ENCODE measurements at regions not wholly inside any gene's neighbourhood (a gene's known extent, or its start where the extent isn't known, plus 50 kb on each side); places are given as distances from the start of the nearest gene placed in this dataset.
A peak's percentile ranks its signal among the peaks of the same experiment; 100 is the strongest.

DNA sequence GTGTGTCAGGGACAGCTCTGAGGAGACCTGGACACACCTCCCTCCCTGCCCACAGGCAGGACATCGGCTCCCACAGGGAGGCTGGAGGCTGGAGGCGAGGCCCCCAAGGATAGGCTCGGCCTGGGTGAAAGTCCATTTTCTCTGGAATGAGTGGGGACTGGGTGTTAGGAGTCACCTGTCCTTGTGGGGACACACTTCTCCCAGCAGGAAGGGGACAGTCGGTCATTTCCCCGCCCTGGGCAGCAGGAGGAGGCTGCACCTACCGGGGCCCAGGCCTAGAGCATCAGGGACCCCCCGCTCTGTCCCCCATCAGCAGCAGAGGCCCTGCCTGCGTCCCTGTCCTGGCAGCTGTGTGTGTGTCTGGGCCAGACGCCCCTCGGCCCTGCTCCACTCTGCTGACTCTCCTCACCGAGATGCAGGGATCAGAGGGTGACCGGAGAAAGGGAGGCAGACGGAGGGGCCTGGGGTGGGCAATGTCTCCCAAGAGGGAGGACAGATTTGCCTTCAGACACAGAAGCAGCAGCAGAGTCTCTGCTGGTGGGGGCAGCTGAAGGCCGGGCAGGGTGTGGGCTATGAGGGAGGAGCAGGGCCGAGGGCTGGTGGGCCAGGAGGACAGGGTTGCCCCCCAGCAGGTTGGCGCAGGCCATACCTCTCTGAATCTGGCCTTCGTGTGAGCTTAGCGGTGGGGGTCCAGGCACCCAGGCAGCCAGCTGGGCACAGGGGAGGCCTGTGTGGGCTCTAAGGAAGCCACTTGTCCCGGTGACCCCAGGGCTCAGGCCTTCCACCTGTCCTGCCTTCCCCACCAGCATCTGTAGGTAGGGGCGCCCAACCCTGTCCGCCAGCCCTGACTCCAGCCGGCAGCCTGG lies 125.7 kb upstream of the NKX1-1 start:
- no peak for DNase-seq (ENCODE audit: extremely low read depth, low read depth)

DNA sequence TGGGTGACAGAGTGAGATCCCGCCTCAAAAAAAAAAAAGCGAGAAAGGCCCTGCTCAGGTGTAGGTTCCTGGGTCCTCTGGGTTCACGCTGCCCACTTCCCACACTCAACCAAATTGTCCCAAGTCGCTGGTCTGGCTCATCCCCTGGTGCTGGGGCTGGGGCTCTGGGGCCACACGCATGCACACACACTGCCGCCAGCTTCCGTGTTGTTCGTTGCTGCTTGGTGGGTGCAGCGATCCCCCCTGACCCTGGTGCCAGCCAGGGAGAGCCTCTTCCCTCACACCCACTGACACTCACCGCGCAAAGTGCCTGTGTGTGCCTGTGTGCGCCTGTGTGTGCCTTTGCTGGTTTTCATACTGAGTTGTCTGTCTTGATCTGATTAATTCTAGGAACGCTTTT lies 124.1 kb upstream of the NKX1-1 start:
- no peak for DNase-seq (ENCODE audit: extremely low read depth, low read depth)

DNA sequence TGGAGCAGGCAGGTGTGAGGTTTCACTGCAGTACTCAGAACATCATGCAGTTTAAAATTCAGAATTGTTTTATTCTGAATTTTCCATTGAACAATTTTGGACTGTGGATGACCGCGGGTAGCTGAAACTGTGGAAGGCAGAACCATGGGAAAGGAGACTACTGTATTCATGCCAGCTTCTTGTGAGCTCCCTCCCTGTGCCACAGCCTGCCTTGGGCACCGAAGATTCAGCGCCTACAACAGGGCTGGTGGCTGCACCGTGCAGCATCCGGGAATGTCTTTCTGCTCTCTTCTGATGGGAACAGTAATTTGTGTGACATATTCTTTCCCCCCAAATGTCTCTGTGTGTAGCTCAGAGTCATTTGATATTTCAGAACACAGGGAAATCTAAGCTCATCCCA lies 118.5 kb upstream of the NKX1-1 start:
- no peak for DNase-seq (ENCODE audit: extremely low read depth, low read depth)

DNA sequence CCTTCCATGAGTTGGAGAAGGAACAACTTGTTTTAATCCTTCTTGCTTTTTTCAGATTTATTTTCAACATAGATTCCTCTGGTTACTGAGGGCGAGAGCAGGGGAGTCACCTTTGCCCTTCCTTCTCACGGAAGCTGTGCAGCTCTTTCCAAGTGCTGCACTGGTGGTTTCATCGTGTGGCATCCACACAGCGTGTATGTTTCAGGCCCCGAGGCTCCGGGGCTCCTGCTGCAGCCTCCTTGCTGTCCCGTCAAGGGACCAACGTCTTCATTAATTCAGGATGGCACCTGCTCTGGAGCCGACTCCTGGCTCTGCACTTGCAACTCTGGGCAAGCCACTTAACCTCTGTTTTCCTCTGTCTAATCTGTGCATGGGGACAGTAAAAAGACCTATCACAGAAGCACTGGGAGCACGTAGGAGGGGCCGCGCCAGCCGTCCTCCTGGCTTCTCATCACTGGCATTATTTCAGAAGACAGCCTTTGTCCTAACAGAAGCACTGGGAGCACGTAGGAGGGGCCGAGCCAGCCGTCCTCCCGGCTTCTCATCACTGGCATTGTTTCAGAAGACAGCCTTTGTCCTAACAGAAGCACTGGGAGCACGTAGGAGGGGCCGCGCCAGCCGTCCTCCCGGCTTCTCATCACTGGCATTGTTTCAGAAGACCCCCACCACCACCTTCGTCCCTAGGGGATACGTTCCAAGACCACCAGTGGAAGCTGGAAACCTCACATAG lies 117.8 kb upstream of the NKX1-1 start:
- no peak for DNase-seq (ENCODE audit: extremely low read depth, low read depth)

DNA sequence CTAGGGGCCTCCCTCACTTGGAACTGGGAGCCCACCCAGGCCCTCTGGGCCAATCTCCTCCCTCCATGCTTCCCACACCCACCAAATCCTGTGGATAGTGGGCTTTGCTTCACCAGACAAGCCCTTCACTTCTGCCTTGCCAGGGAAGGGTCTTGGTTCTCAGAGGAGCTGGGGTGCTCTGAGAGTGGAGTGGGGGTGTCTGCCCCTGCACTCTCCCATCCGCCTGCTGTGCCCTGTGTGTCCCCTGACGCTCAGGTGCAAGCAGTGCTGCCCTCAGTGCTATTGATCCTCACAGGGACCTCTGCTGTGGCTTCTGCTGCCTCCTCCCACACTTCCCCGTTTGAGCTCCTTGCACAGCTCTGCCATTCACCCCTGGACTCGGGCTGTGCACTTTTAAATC lies 117.3 kb upstream of the NKX1-1 start:
- no peak for DNase-seq (ENCODE audit: extremely low read depth, low read depth)

DNA sequence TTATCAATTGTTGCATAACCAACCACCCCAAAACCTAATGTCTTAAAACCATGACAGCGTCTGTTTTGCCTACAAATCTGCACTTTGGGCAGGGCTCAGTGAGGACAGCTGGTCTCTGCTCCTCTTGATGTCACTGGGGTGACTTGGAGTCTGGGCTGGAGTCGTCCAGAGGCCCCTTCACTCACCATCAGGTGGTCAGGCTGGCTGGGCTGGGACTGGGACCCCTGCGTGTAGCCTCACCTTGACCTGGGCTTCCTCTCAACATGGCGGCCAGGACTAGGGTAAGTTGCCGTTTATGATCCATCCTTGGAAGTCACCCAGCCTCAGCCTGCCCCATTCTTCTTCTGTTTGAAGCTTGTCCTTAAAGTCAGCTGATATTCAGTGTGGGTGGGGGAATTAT lies 116.8 kb upstream of the NKX1-1 start:
- DNase-seq (ENCODE audit: extremely low read depth, low read depth), result no peak

DNA sequence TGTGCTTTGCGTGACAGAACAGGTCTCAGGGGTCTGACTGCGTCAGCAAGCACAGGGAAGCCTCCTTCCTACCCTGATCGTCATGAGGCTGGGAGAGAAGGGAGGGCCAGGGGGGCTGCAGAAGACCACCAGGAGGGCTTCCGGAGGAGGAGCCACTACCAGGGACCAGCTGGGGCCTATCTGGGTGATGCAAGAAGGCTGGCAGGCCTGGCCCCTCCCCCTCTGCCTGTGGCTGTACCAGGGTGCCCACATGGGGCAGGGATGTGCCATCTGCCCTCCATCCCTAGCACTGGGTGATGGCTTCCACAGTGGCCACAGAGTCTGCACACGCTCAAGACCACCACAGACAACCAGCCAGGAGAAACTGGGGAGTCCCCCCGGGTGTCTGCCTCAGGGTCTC lies 116.4 kb upstream of the NKX1-1 start:
- no peak for DNase-seq (ENCODE audit: extremely low read depth, low read depth)

DNA sequence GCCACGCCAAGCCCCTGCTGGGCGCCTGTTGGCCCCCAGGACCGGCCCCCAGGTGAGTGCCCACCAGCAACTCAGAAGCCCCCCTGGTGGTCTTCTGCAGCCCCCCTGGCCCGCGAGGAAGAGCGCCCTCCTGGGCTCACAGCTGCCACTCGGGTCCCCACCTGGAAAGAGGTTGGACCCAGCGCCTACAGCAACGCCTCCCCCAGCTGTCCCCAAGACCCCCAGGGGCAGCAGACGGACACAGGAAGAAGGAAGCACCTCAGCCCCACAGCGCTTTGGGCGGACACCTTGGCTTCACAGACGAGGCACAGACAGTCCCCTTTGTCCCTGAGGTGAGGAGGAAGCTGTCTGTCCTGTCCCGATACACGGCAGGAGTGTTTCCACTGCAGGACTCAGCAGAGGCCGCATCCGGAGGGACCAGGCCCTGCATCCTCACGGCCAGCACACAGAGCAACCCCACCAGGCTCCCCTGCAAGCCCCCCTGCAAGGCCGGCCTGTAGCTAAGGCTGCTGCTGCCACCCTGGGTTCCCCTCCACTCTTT lies 115.6 kb upstream of the NKX1-1 start:
- no peak for DNase-seq (ENCODE audit: extremely low read depth, low read depth)

DNA sequence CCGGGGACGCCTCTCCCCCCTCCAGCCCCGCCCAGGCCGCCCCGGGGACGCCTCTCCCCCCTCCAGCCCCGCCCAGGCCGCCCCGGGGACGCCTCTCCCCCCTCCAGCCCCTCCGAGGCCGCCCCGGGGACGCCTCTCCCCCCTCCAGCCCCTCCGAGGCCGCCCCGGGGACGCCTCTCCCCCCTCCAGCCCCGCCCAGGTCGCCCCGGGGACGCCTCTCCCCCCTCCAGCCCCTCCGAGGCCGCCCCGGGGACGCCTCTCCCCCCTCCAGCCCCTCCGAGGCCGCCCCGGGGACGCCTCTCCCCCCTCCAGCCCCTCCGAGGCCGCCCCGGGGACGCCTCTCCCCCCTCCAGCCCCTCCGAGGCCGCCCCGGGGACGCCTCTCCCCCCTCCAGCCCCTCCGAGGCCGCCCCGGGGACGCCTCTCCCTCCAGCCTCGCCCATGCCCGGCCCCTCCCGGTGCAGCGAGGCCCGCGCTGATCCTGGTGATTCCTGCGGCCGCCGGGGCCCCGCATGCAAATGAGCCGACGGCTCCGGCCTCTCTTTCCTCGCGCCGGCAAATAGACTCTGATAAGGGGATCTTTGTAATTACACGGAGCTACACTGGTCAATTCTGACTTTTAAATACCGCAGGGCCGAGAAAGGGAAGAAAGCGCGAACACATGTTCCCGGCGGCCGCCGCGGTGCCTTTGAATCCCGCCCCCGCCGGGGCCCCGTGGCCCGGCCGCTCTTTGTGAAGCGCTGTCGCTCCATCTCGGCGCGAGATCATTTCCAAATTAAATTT lies 114.7 kb upstream of the NKX1-1 start:
- DNase-seq (ENCODE audit: extremely low read depth, low read depth), result peak; percentile 48

DNA sequence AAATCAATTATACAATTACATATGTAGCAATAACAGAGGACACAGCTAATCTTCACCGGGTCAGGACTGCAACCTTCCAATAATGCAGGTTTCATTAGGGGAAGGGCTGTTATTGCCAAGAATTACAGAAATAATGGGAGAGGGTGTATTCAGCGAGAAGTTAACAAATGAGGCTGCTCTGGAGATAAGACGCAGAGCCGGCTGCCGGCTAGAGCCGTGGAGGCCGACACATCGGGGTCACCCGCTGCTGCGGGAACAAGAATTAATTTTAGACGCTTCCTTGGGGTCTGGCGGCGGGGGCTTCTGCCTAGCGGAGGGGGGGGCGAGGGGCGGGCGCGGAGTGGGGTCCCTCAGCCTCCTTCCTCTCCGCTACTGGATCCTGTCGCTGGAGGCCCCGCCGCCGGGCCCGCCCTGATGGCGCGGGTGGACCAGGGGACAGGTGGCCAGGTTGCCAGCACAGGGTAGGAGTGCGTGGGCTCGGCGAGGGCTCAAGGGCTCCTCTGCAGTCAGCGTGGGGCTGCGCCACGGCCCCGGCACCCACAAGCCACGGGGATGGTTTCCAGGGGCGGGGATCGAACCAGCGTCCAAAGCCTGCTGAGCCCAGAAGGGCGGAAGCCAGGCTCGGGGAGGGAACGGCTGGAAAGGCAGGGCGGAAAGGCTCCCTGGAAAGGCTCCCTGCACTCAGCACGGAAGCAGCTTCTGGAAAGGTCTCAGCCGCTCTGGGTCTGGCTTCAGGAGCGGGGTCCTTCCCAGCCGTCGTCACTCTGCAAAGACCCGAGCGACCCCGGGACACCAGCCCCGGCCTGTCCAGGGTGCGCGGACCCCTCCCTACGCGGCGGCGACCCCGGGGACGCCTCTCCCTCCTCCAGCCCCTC lies 113.8 kb upstream of the NKX1-1 start:
- DNase-seq (ENCODE audit: extremely low read depth, low read depth), result no peak

DNA sequence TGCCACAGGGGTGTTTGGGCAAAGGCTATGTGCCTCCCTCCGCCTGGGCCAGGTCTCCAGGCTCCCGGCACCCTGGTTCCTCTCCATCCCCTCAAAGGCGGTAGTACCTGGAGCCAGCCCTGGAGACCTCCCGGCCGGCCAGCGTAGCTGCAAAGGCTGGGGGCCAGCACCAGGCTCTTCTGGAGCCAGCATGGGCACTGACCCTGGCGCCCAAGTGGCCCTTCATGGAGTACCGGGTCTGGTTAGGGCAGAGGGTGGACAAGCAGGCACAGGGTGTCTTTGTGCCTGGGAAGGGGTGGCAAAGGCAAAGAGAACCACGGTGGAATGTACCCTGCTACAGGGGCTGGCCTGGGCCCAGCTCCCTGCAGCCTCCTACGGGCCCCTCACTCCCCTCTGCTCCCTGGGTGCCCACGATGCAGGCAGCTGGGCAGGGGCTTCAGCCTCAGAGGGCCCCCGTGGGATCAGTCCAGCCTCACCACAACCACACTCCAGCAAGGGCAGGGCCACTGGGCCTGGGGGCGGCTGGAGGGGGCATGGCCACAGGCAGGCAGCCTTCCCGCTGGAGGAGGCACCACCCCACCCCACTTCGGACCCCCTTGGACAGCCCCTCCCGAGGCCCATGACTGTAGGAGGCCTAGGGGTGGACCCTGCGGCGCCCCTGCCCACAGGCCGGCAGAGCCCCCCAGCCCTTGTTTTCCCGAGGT lies 112.9 kb upstream of the NKX1-1 start:
- no peak for DNase-seq (ENCODE audit: extremely low read depth, low read depth)

DNA sequence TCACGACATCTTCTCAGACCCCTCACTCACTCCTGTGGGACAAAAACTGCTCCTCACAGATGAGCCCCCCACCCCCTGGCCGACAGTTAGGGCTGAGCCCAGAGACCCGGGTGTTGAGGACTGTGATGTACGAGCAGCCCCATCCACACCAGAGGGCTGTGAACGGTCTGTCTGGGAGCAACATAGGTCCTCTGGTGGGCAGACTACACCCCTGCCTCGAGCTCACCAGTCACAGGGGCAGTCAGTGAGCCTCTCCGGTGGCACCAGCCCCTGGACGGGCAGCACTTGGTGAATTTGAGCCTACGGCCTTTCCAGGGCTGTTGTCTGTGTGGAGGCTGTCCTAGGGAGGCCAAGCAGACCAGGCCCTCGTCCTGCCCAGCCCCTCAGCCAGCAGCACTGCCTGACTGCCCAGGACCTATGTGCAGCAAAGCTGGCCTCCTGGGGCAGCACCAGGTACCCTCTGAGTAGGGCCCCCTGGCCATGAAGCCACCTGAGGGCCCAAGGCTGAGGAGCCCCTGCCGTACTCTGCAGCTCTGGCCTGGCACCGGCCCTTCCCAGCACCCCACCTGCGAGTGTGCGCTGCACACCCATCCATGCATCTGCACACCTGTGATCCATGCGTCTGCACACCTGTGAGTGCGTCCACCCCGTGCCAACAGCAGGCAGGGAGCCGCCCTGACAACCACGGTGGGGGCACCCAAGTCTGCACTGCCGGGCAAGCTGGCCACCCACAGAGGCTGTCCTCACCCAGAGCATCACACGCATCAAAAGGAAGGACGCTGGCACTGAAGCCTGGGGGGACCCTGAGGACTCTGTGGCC lies 111.6 kb upstream of the NKX1-1 start:
- no peak for DNase-seq (ENCODE audit: extremely low read depth, low read depth)

DNA sequence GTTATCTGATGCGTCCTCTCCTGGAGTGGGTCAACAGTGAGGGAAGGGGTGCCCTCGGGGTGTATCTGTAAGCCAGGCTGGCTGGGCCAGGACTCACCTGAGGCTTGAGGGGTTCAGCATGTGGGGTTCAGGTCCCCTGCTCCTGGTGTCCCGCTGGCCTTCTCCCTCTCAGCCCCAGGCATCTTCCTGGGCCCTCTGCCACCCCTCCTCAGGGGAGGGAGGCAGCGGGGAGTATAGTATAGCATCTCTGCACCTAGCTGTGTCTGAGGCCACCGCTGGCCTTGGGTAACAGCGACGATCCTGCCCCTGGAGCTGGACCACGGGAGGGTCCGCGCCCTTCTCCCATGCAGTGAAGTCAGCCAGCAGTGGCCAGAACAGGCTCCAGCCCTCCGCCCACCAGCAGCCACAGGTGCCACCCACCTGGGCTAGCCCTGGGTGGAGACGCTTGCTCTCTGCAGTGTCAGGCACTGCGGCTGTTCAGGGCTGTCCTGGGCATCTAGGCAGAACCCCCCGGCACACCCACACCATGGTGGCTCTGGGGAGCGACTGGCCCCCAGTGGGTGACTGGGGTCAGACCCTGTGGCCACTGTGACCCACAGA lies 110.7 kb upstream of the NKX1-1 start:
- no peak for DNase-seq (ENCODE audit: extremely low read depth, low read depth)

DNA sequence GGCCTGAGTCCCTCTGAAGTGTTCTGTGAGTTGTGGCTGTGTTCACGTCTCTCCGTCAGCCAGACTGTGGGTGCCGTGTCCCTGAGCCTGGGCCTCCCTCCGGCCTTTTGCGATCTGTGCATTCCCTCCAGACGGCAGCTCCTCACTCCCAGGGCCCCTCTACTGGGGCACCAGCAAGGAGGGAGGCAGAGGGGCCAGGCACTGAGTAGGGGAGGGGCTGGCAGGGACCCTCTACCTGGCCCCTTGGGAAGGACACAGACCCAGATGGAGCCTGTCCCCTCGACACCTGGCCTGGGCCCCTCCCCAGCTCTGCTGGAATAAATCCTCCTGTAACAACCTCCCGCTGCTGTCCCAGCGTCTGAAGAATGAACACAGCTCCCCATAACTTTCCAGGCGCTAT lies 110.0 kb upstream of the NKX1-1 start:
- DNase-seq (ENCODE audit: extremely low read depth, low read depth), result no peak

DNA sequence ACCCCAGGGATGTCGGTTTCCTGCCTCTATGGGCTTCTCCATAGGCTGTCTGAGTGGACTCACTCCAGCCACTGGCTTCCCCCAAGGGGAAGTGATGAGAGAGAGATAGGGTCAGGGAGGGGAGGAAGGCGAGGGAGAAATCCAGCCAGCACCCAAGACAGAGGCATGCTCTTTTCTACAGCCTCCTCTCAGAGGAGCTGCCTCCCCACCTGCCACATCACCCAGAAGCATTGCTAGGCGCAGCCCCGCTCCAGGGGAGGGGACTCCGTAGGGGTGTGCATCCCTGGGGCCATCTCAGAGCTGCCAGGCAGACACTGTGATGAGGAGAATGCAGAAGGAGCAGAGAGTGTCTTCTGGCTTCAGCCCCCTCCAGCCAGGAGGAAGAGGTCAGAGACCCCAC lies 109.5 kb upstream of the NKX1-1 start:
- no peak for DNase-seq (ENCODE audit: extremely low read depth, low read depth)

DNA sequence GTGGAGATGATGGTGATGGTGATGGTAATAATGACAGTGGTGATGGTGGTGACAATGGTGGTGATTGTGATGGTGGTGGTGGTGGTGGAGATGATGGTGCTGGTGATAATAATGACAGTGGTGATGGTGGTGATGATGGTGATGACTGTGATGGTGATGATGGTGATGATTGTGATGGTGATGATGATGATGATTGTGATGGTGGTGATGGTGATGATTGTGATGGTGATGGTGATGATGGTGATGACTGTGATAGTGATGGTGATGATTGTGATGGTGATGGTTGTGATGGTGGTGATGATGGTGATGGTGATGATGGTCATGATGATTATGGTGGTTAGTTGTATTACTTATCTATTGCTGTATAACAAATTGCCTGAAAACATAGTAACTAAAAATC lies 108.9 kb upstream of the NKX1-1 start:
- DNase-seq (ENCODE audit: extremely low read depth, low read depth), result no peak

DNA sequence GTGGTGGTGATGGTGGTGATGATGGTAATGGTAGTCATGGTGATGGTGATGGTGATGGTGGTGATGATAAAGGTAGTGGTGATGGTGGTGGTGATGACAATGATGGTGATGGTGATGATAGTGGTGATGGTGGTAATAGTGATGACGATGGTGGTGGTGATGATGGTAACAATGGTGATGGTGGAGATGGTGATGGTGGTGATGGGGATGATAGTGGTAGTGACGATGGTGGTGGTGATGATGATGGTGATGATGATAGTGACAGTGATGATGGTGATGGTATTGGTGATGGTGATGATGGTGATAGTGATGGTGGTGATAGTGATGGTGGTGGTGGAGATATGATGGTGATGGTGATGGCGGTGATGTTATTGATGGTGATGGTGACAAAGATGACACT lies 108.4 kb upstream of the NKX1-1 start:
- no peak for DNase-seq (ENCODE audit: extremely low read depth, low read depth)

DNA sequence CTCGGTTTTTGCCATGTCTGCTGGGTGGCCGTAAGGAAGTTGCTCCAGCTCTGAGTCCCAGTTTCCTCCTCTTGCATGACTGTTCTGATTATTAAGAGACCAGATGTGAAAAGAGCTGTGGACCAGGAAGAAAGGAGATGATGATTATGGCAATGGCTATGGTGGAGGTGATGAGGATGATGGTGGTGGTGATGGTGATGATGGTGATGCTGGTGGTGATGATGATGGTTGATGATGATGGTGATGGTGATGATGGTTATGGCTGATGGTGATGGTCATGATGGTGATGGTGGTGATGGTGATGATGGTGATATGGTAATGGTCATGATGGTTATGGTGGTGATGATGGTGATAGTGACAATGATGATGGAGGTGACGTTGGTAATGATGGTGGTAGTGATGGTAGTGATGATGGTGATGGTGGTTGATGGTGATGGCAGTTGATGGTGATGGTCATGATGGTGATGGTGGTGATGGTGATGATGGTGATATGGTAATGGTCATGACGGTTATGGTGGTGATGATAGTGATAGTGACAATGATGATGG lies 107.8 kb upstream of the NKX1-1 start:
- DNase-seq (ENCODE audit: extremely low read depth, low read depth), result no peak
